ENCODE measurements at regions not wholly inside any gene's neighbourhood (a gene's known extent, or its start where the extent isn't known, plus 50 kb on each side); places are given as distances from the start of the nearest gene placed in this dataset.
A peak's percentile ranks its signal among the peaks of the same experiment; 100 is the strongest.

GRCh38 chr11:119788911-119789560 lies 60.0 kb upstream of the NECTIN1 start:
- no peak for DNase-seq

GRCh38 chr11:119788096-119788883 lies 59.3 kb upstream of the NECTIN1 start:
- no peak for DNase-seq

GRCh38 chr11:119787074-119787461 lies 58.1 kb upstream of the NECTIN1 start:
- DNase-seq, result peak; percentile 27

- no peak for DNase-seq
These were observed 57.6 kb upstream of the NECTIN1 start for GRCh38 chr11:119786431-119787073.

GRCh38 chr11:119785131-119785530 lies 56.1 kb upstream of the NECTIN1 start:
- no peak for DNase-seq

GRCh38 chr11:119784421-119784820 lies 55.4 kb upstream of the NECTIN1 start:
- DNase-seq, result no peak

GRCh38 chr11:119783466-119784400 lies 54.7 kb upstream of the NECTIN1 start:
- no peak for DNase-seq

GRCh38 chr11:119782739-119783072 lies 53.7 kb upstream of the NECTIN1 start:
- DNase-seq, result no peak

GRCh38 chr11:119782006-119782738 lies 53.2 kb upstream of the NECTIN1 start:
- no peak for DNase-seq

- DNase-seq, result no peak
These were observed 51.4 kb upstream of the NECTIN1 start for GRCh38 chr11:119780222-119780953.

- no peak for DNase-seq
These were observed 50.4 kb upstream of the NECTIN1 start for GRCh38 chr11:119779195-119780071.

All from NCI-H1417 treated with DMSO at 0.1 percent for 48 hours (cell line).